Hypothalamus (tissue), 51 donors: ENCODE measurements at regions not wholly inside any gene's neighbourhood (a gene's known extent, or its start where the extent isn't known, plus 50 kb on each side); places are given as distances from the start of the nearest gene placed in this dataset.
"Not testable (repeated sequence)": the region's sequence is repeated elsewhere in the genome, so short reads cannot be mapped to it uniquely, and the experiment has no call there.

Experiments
- DNase-seq, 51 donors: peaks; one replicate each; lab custom pipeline; 2025; lab: John Stamatoyannopoulos, UW

GRCh38 chr14:104473244-104473565 is 106.4 kb upstream of the C14orf180 start:
- DNase-seq = no peak

GRCh38 chr14:104473649-104474494 is 105.7 kb upstream of the C14orf180 start:
- DNase-seq = no peak

GRCh38 chr14:104474495-104475213 is 104.9 kb upstream of the C14orf180 start:
- no peak for DNase-seq

- DNase-seq = no peak
These were observed 104.3 kb upstream of the C14orf180 start for GRCh38 chr14:104475256-104475655.

- no peak for DNase-seq
These were observed 103.8 kb upstream of the C14orf180 start for GRCh38 chr14:104475802-104476201.

- no peak for DNase-seq
These were observed 103.1 kb upstream of the C14orf180 start for GRCh38 chr14:104476437-104476836.

GRCh38 chr14:104477117-104477623 is 102.4 kb upstream of the C14orf180 start:
- DNase-seq = no peak

- DNase-seq = no peak
These were observed 101.7 kb upstream of the C14orf180 start for GRCh38 chr14:104477666-104478380.

GRCh38 chr14:104478656-104479055 is 100.9 kb upstream of the C14orf180 start:
- DNase-seq = no peak

- no peak for DNase-seq
These were observed 99.7 kb upstream of the C14orf180 start for GRCh38 chr14:104479901-104480300.

GRCh38 chr14:104481323-104481722 is 98.2 kb upstream of the C14orf180 start:
- no peak for DNase-seq

- not testable (repeated sequence) for DNase-seq
These were observed 97.5 kb upstream of the C14orf180 start for GRCh38 chr14:104482017-104482416.

- no peak for DNase-seq
These were observed 93.2 kb upstream of the C14orf180 start for GRCh38 chr14:104486222-104486923.

GRCh38 chr14:104494483-104494882 is 85.1 kb upstream of the C14orf180 start:
- DNase-seq = no peak

GRCh38 chr14:104496095-104496494 is 83.5 kb upstream of the C14orf180 start:
- DNase-seq = no peak

- DNase-seq = no peak
These were observed 79.5 kb upstream of the C14orf180 start for GRCh38 chr14:104499784-104500760.

- no peak for DNase-seq
These were observed 77.5 kb upstream of the C14orf180 start for GRCh38 chr14:104502060-104502459.

GRCh38 chr14:104503691-104504090 is 75.9 kb upstream of the C14orf180 start:
- no peak for DNase-seq

- no peak for DNase-seq
These were observed 75.3 kb upstream of the C14orf180 start for GRCh38 chr14:104504172-104504735.
